Transverse colon (tissue), 4 donors: ENCODE measurements at regions not wholly inside any gene's neighbourhood (a gene's known extent, or its start where the extent isn't known, plus 50 kb on each side); places are given as distances from the start of the nearest gene placed in this dataset.

ENCODE experiments used
- DNase-seq: peaks from one replicate; pipeline ENCODE4 v3.0.0-alpha.2; 2019
- H3K27ac ChIP-seq, 4 donors: fragments of 200-600 bp; sonication (generic); 2 replicates each; pipeline ENCODE4 v1.5.1; 2016 to 2018; ENCODE audit warnings: inconsistent platforms in 4 of 4
- H3K27me3 ChIP-seq: fragments of 200-600 bp; sonication (generic); 2 replicates; pipeline ENCODE4 v1.5.1; 2017; ENCODE audit warnings: inconsistent platforms
- H3K36me3 ChIP-seq, 4 donors: fragments of 200-600 bp; sonication (generic); 2 replicates each; pipeline ENCODE4 v1.5.1; 2017 to 2019; ENCODE audit warnings: inconsistent platforms in 4 of 4
- H3K4me1 ChIP-seq, 4 donors: fragments of 200-600 bp; sonication (generic); 2 replicates each; pipeline ENCODE4 v1.5.1; 2017 to 2020; ENCODE audit warnings: inconsistent platforms in 4 of 4
- H3K4me3 ChIP-seq, 4 donors: fragments of 200-600 bp; sonication (generic); 1 replicate in 1 of 4; 2 replicates in 3 of 4; pipeline versions ENCODE4 v1.5.1 to v1.6.1; 2017 to 2019; ENCODE audit warnings: inconsistent platforms in 4 of 4
- H3K9me3 ChIP-seq, 2 donors: fragments of 200-600 bp; sonication (generic); 2 replicates each; pipeline ENCODE4 v1.5.1; 2017 to 2019; ENCODE audit warnings: inconsistent platforms in 2 of 2
- EP300 ChIP-seq: sonication (generic); formaldehyde crosslinking; IDR thresholded peaks from one replicate; pipeline ENCODE4 v1.6.1; 2017; ENCODE audit warnings: antibody characterized with exemption, low read depth
- POLR2A ChIP-seq: fragments of 450-650 bp; IDR thresholded peaks from one replicate; pipeline ENCODE4 v1.6.1; 2016; ENCODE audit warnings: antibody characterized with exemption, mild to moderate bottlenecking, moderate library complexity
- POLR2AphosphoS5 ChIP-seq, 3 donors: sonication (generic); formaldehyde crosslinking; IDR thresholded peaks; one replicate each; pipeline ENCODE4 v1.6.1; 2016; ENCODE audit warnings: antibody characterized with exemption in 3 of 3
- WGBS, 2 donors: methylation state at CpG; one replicate each; pipeline ENCODE4 v1.1.5; 2018; ENCODE audit warnings: low coverage in 1 of 2; 5-methylcytosine and 5-hydroxymethylcytosine counted together
- in situ Hi-C, 4 donors: fragments of 200-750 bp; cut with MboI; loops; one replicate each; pipeline versions ENCODE4 v1.15.0 to v1.15.1; 2017; ENCODE audit warnings: low sequenced_read_pairs in 3 of 4, low pct_ligation_motif_present in 1 of 4, low pct_unique_long_range_greater_than_20kb in 1 of 4
- intact Hi-C: fragments of 100-400 bp; cut with DNase I; formaldehyde crosslinking; loops from one replicate; pipeline ENCODE4 v1.15.1; 2023; ENCODE audit warnings: low total_unique reads
- TF ChIP-seq, protein P1 (sequence below), 5 experiments: fragments of 200-600 bp in 3 of 5; fragments of 450-650 bp in 2 of 5; sonication (generic) in 3 of 5; IDR thresholded peaks; 1 replicate in 2 of 5; 2 replicates in 3 of 5; pipeline ENCODE4 v1.5.1; 2016 to 2017; ENCODE audit warnings: antibody characterized with exemption in 5 of 5, inconsistent platforms in 3 of 5, mild to moderate bottlenecking in 2 of 5, moderate library complexity in 1 of 5

DNA sequence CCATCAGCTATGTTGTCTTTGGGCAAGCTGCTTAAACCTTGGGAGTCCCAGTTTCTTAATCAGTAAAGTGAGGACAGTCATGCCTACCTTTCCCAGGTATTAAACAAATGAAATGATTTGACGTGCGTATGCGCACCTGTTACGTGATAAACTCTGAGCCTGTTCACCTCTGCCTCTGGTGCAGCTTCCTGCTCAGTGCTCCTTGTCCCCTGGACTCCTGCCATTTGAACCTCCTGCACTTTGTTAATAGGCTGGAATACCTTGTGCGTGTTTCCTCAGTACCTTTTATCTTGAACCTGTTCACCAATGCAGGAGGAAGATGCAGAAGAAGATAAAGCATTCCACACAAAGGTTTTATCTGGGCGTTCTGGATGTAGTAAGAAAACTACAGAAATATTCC, 211.9 kb downstream of the CEP135 start:
- WGBS, 2 donors = 53 to 60% methylated on average over 6 of the region's 6 CpGs
- intact Hi-C loops (no loop called here), in situ Hi-C loops (no loop called here)
- H3K9me3 ChIP-seq = no peaks in the 10 kb centered on the region
- peak; percentile 70 for DNase-seq
- H3K4me1 ChIP-seq = peaks cover 0 to 5% (median 0%) of the 10 kb centered on the region in 4 donors
- H3K27ac ChIP-seq = no peak overlapping the region
- no peaks in the 10 kb centered on the region for H3K27me3 ChIP-seq
- TF ChIP-seq POLR2A (no peak), POLR2AphosphoS5 (IDR thresholded peaks at IDR 0.05) (peak in 1 of 3 donors; percentile 18)
- no peaks in the 10 kb centered on the region for H3K36me3 ChIP-seq
- H3K4me3 ChIP-seq = no peak overlapping the region

DNA sequence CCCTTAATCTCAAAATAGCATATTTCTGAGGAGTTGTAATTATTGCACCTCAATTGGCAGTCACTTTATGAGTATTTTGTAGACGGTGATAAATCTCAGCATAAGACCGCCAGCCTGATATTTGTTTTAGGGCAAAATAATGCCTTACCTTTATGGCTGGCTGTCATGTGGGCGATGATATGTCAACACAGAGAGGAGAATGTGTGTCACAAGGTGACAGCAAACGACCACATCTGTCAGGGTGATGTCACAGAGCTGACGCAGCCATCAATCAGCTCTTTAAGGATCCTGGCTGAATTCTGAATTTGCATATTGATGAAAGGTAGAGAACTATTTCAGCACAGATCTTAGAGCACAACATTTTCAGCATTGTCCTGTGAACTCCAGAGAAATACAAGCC, 209.7 kb downstream of the CEP135 start:
- peak; percentile 27 for DNase-seq
- Histone ChIP-seq H3K4me3 (no peak overlapping the region), H3K36me3 (no peaks in the 10 kb centered on the region), H3K9me3 (no peaks in the 10 kb centered on the region), H3K27ac (no peak overlapping the region), H3K27me3 (no peaks in the 10 kb centered on the region), H3K4me1 (peaks cover 0 to 5% (median 0%) of the 10 kb centered on the region in 4 donors)
- WGBS, 2 donors = 27% methylated on average over 5 of the region's 5 CpGs; no CpG with 5 or more reads in 1 of the 2 donors
- TF ChIP-seq, protein P1, sequence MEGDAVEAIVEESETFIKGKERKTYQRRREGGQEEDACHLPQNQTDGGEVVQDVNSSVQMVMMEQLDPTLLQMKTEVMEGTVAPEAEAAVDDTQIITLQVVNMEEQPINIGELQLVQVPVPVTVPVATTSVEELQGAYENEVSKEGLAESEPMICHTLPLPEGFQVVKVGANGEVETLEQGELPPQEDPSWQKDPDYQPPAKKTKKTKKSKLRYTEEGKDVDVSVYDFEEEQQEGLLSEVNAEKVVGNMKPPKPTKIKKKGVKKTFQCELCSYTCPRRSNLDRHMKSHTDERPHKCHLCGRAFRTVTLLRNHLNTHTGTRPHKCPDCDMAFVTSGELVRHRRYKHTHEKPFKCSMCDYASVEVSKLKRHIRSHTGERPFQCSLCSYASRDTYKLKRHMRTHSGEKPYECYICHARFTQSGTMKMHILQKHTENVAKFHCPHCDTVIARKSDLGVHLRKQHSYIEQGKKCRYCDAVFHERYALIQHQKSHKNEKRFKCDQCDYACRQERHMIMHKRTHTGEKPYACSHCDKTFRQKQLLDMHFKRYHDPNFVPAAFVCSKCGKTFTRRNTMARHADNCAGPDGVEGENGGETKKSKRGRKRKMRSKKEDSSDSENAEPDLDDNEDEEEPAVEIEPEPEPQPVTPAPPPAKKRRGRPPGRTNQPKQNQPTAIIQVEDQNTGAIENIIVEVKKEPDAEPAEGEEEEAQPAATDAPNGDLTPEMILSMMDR (IDR thresholded peaks at IDR 0.05) = no peak
- no peak for TF ChIP-seq POLR2AphosphoS5 (IDR thresholded peaks at IDR 0.05)
- no peak for TF ChIP-seq EP300
- no peak for TF ChIP-seq POLR2A
- intact Hi-C loops (no loop called here), in situ Hi-C loops (no loop called here)

DNA sequence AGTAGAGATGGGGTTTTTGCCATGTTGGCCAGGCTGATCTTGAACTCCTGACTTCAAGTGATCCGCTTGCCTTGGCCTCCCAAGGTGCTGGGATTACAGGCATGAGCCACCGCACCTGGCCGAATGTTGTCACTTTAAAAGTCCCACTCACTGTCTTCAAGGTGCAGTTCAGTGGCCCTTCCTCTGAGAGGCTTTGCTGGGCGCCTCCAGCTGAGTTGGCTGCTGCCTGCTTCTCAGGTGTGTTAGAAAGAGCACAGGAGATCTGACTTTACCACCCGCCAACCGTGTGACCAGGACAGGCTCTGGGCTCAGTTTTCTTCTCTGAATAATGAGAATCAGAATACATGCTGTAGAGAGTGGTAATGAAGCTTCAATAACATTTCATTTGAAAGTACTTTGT, 207.4 kb downstream of the CEP135 start:
- Histone ChIP-seq H3K27ac (no peak overlapping the region), H3K36me3 (no peaks in the 10 kb centered on the region), H3K4me3 (no peak overlapping the region), H3K4me1 (peaks cover 0 to 5% (median 0%) of the 10 kb centered on the region in 4 donors), H3K27me3 (no peaks in the 10 kb centered on the region), H3K9me3 (no peaks in the 10 kb centered on the region)
- no peak for DNase-seq
- WGBS, 2 donors = 83 to 86% methylated on average over 2 to 6 of the region's 6 CpGs
- in situ Hi-C loops (no loop called here), intact Hi-C loops (no loop called here)
- TF ChIP-seq POLR2AphosphoS5 (IDR thresholded peaks at IDR 0.05) (no peak), EP300 (no peak), POLR2A (no peak)
- TF ChIP-seq, protein P1 (IDR thresholded peaks at IDR 0.05) = no peak

DNA sequence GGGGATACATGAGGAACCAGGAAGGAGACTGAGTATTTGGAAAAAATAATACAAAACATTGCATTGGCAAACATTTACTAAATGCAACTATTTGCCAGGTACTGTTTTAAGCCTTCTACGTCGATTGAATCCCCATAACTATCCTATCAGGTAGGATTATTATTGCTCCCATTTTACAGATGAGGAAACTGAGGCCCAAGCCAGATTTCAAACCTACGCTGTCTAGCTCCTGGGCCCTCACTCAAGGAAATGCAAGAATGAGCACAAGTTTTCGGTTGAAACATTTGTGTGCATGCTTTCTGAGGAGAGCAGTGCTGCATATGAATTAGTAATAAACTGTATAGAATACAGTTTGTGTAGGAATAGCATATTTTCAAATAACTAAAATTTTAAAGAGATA, 206.7 kb downstream of the CEP135 start:
- DNase-seq = no peak
- 94 to 100% methylated on average over 4 of the region's 4 CpGs for WGBS, 2 donors
- H3K27ac ChIP-seq = no peak overlapping the region

More for the DNA sequence above, 206.7 kb downstream of the CEP135 start:
- in situ Hi-C loops (no loop called here), intact Hi-C loops (no loop called here)
- no peak for TF ChIP-seq EP300
- TF ChIP-seq POLR2AphosphoS5 (IDR thresholded peaks at IDR 0.05) = no peak
- no peak for TF ChIP-seq POLR2A
- TF ChIP-seq, protein P1 (IDR thresholded peaks at IDR 0.05) = no peak
- Histone ChIP-seq H3K27me3 (no peaks in the 10 kb centered on the region), H3K9me3 (no peaks in the 10 kb centered on the region), H3K4me3 (no peak overlapping the region), H3K36me3 (no peaks in the 10 kb centered on the region), H3K4me1 (peaks cover 0 to 5% (median 0%) of the 10 kb centered on the region in 4 donors)
